Dermis microvascular lymphatic vessel endothelial cell (primary cell): ENCODE measurements at regions not wholly inside any gene's neighbourhood (a gene's known extent, or its start where the extent isn't known, plus 50 kb on each side); places are given as distances from the start of the nearest gene placed in this dataset.

Source experiments
- DNase-seq, 2 donors: peaks; one replicate each; pipeline versions ENCODE4 v3.0.0 to v3.0.0-alpha.2; 2010; ENCODE audit warnings: low read depth in 2 of 2

GRCh38 chr22:27463121-27463660 is 338.4 kb downstream of the MN1 start:
- no peak for DNase-seq

- DNase-seq: no peak
Observed at GRCh38 chr22:27466229-27466628, 335.3 kb downstream of the MN1 start.

GRCh38 chr22:27466778-27467438 is 334.6 kb downstream of the MN1 start:
- no peak for DNase-seq

- DNase-seq: no peak
Observed at GRCh38 chr22:27467711-27468110, 333.8 kb downstream of the MN1 start.

- DNase-seq: no peak
Observed at GRCh38 chr22:27468712-27469111, 332.8 kb downstream of the MN1 start.

GRCh38 chr22:27470169-27470772 is 331.3 kb downstream of the MN1 start:
- DNase-seq: no peak

GRCh38 chr22:27472975-27473374 is 328.6 kb downstream of the MN1 start:
- no peak for DNase-seq

GRCh38 chr22:27473533-27473932 is 328.0 kb downstream of the MN1 start:
- no peak for DNase-seq

- DNase-seq: no peak
Observed at GRCh38 chr22:27474112-27474571, 327.4 kb downstream of the MN1 start.

GRCh38 chr22:27474711-27475547 is 326.6 kb downstream of the MN1 start:
- DNase-seq: peak; percentile 21 to 85

- no peak for DNase-seq
Observed at GRCh38 chr22:27475548-27475897, 326.0 kb downstream of the MN1 start.

- DNase-seq: no peak
Observed at GRCh38 chr22:27476318-27476717, 325.2 kb downstream of the MN1 start.

- peak in 1 of 2 donors; percentile 62 for DNase-seq
Observed at GRCh38 chr22:27476729-27477128, 324.8 kb downstream of the MN1 start.

GRCh38 chr22:27477171-27477570 is 324.4 kb downstream of the MN1 start:
- no peak for DNase-seq

- no peak for DNase-seq
Observed at GRCh38 chr22:27480487-27480886, 321.1 kb downstream of the MN1 start.

- DNase-seq: no peak
Observed at GRCh38 chr22:27482402-27482801, 319.2 kb downstream of the MN1 start.

- DNase-seq: no peak
Observed at GRCh38 chr22:27483095-27483785, 318.3 kb downstream of the MN1 start.

- DNase-seq: no peak
Observed at GRCh38 chr22:27485842-27486241, 315.7 kb downstream of the MN1 start.

- peak in 1 of 2 donors; percentile 21 for DNase-seq
Observed at GRCh38 chr22:27487600-27488452, 313.7 kb downstream of the MN1 start.

GRCh38 chr22:27488456-27489177 is 312.9 kb downstream of the MN1 start:
- peak in 1 of 2 donors; percentile 56 for DNase-seq
